ENCODE measurements at regions not wholly inside any gene's neighbourhood (a gene's known extent, or its start where the extent isn't known, plus 50 kb on each side); places are given as distances from the start of the nearest gene placed in this dataset.

DNA sequence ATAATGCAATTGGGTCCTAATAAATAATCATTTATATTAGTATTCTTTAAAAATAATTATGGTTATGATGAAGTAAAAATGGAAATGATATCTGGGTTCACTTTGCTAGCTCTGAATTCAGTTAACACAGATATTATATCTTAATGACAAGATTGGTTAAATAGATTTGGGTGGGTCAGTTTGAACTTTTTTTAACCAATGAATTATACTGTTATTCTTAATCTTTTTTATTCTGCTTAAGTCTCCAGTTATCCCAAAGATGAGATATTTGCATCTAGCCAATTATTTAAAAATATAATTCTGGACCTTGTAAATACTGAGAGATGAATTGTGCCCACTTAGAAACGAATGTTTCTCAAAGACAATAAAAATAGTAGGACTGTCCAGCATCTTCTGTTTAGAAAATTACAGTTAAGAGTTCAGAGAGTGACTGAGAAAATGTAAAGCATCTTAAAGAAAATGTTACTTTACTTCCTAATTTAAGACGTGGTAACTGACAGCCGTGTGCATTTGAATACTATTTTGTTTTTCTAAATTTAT lies 345.2 kb downstream of the USP25 start:
- no peak for DNase-seq

DNA sequence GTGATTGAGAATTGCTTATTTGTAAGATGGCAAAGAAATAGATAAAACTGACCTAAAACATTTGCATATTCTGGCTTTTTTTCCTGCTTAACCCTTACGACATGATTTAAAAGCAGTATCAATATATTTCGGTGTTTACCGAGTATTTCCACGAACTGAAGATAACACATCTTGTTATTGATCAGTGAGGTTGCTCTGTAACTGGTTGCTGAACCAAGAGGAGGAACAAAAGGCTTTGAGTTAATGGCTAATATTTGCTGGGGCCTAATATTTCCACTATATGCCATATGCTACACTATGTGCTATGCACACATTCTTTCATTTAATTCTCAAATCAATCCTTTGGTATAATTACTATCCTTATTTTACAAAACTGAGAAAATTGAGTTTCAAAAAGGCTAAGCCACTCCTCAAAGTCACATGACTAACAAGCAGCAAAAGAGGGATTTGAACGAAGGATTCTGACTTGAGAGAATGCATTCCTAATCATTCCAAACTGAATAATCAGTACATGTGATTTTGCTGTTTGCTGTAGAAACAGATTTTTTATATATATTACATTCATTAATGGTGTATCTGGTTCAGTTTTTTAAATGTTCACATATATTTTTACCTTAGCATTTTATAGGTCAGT lies 346.0 kb downstream of the USP25 start:
- DNase-seq, result no peak

- no peak for DNase-seq
Measured at GRCh38 chr21:16076465-16076864, 346.7 kb downstream of the USP25 start.

DNA sequence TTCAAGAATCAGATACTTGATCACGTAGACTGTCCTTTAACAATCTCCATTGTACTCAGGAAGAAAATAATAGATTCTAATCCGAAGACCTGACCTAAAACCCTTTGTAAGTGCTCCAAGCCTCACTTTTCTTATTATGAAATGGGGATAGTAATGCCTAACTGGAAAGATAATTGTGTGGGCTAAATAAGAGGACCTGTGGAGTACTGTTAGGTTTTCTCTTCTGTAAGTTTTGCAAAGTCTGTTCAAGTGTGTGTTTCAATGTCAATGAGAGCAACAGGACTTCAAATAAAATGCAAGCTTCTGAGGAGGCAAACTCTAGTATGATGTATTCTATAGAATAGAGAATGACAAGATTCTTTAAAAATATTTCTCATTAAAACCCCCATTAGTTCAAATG lies 348.6 kb downstream of the USP25 start:
- no peak for DNase-seq

- no peak for DNase-seq
Measured at GRCh38 chr21:16079830-16080229, 350.0 kb downstream of the USP25 start.

GRCh38 chr21:16081304-16081703 lies 351.5 kb downstream of the USP25 start:
- DNase-seq, result no peak

- DNase-seq, result no peak
Measured at GRCh38 chr21:16082038-16082816, 352.4 kb downstream of the USP25 start.

GRCh38 chr21:16084776-16085364 lies 355.1 kb downstream of the USP25 start:
- no peak for DNase-seq

DNA sequence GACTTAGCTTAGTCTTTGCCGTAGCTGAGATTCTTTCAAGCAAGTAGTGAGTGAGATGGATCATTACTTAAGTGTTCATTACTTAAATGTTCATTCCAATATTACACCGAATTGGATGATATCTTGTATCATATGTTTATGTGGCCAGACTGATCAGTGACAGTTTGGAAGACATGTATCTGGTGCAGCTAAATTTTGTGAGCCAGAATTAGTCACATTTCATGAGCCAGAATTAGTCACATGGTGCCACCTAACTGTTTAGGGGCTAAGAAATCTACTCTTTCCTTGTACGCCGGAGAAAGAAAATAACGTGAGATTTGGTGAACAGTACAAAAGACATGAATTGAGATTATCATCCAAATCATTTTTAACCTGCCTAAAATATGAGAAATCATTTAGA lies 355.6 kb downstream of the USP25 start:
- DNase-seq, result no peak

GRCh38 chr21:16086121-16086520 lies 356.3 kb downstream of the USP25 start:
- no peak for DNase-seq

- no peak for DNase-seq
Measured at GRCh38 chr21:16086936-16087335, 357.2 kb downstream of the USP25 start.

DNA sequence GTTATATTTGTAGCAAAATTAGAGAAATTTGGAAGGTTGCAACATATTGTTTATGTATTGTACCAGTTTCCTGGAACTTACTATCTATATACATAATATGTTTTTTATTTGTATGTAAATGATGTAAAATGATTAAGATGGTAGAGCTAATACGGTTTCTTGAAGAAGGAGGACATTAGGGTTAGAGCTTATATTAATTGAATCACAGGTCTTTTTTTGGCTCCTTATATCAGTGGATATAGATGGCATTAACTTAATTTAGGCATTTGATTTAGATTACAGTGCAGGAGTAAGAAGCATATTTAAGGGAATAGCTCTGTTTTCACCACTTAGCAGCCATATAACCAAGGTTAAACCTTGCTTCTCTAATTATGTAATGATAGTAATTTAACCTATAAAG lies 357.7 kb downstream of the USP25 start:
- no peak for DNase-seq

- no peak for DNase-seq
Measured at GRCh38 chr21:16088056-16088455, 358.3 kb downstream of the USP25 start.

DNA sequence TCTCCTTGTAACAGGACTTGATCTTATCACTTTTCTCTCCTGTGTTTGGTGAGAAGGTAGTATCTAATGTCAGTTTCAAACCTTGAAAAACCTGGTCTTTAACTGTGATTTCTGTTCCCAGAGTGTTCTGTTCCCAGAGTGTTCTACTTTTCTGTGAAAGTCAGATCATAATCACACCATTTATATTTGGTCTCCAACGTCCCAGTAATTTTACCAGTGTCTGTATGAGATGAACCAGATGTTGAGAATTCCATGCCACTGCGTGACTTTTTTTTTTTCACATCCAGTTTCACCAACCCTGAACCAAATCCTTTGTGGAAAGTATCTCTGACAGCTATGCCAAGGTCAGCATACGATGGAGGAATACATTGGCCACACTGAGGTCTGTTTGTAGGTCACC lies 365.2 kb downstream of the USP25 start:
- DNase-seq, result no peak

DNA sequence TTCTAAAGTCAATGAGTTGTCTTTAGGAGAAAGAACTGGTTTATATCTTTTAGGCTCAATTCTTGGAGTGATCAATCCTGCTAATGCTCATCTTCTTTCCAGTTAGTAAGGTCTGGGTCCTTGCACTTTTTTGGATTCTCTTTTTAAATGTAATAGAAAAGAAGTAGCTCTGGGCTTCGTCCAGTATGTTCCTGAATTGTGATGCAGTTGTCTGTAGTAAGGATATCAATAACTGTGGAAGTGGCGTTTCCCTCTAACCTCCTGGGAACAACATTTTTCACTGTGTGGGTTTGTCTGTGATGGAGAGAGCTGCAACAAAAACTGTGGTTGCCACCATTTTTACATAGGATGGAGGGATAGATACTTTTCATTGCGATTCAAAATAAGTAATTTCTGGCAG lies 367.2 kb downstream of the USP25 start:
- DNase-seq, result no peak

DNA sequence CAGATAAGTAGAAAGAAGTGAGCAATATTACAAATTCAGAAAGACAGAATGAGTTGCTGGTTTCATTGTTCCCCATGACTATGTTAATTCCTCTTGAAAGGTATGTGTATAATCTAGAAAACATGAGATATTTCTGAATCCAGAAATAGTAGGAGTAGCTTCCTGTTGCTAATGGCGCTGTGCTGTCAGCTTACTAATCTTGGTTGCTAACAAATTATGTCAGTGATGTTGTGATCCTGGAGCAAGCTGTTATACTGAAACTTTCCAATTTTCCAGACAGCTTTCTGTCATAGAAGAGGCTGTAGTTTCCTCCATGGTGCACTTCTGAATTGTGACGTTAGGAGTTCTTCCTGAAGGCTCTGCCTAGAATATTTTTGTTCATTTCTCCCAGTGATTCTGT lies 372.3 kb downstream of the USP25 start:
- DNase-seq, result no peak

- no peak for DNase-seq
Measured at GRCh38 chr21:16108561-16109075, 378.8 kb downstream of the USP25 start.

DNA sequence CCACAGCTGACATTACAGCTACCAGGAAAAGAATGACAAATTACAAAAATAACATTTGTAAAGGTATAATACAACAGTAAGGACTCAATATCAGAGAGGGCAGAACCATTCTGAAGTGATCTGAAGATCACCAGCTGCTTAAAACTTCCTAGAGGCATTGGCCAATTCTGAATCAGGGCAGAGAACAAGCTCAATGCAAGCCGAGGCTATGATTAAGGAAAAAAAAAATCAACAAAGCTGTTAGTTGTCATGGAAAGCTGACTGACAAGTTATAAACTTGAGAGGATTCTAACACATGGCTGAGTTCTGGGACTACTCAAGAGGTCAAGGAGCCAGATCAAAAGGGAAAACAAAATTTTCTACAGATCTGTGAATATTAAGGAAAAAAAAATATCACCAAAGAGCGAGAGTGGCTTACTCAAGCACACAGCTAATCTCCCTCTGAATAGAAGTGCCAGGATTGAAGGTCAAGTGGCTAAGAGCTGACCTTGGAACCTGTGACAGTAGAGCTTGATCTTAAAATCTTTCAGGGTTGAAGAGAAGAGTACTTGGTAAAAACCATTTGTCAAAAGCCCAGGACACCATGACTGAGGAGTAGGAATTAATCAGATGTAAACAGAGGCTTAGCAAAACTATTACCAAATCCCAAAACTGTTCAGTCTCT lies 383.4 kb downstream of the USP25 start:
- no peak for DNase-seq

DNA sequence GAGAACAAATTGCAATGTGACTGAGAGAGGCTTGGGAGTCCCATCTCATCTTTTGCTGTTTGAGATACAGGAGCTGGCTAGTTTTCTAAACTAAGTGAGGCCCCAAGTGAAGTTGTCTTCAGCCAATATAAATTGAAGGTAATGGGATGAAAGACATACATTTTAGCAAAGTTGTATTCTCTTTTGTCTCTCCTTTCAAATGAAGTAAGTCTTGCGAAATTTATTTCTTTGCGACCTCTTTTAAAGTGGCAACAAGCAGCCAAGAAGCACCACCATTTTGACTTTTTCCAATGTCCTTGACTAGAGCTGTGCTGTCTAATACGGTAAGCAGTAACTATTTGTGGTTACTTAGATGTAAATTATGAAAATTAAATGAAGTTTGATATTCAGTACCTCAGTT lies 385.7 kb downstream of the USP25 start:
- no peak for DNase-seq

DNA sequence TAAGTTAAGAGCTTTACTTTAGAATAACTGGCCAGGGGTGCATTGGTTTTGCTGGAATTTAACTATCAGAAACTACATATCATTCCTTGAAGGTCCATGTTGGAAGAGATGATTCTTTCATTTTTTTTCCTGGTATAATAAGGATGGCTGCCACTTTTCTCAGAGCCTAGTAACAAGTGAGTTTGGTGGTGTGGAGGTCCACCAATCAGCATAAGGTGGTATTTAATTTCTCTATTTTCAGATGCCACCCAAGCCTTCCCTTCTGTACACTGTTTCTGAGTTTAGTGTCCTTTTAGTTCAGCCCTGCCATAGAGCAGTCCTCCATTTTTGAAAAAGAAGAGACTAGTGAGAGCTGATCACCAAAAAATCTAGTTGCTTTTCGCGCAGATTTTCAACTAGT lies 386.3 kb downstream of the USP25 start:
- no peak for DNase-seq

- DNase-seq, result no peak
Measured at GRCh38 chr21:16116798-16117197, 387.0 kb downstream of the USP25 start.

DNA sequence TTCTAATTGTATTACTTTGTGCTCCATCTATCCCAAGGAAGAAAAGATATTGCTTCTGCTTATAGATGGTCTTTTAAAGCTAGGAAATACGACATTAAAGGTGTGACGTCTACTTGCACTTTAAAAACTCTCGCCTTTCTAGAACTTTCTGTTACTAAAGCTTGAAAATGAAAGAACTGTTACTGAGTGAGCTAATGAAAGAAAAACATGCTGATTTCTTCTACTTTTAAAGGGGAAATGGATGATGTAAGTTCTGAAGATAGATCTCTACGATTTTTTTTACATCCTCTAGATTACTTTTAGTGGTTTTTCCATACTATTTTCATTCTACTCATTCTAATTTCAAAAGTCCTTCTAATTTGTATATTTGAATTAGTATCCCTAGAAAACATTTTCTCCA lies 387.5 kb downstream of the USP25 start:
- DNase-seq, result no peak

DNA sequence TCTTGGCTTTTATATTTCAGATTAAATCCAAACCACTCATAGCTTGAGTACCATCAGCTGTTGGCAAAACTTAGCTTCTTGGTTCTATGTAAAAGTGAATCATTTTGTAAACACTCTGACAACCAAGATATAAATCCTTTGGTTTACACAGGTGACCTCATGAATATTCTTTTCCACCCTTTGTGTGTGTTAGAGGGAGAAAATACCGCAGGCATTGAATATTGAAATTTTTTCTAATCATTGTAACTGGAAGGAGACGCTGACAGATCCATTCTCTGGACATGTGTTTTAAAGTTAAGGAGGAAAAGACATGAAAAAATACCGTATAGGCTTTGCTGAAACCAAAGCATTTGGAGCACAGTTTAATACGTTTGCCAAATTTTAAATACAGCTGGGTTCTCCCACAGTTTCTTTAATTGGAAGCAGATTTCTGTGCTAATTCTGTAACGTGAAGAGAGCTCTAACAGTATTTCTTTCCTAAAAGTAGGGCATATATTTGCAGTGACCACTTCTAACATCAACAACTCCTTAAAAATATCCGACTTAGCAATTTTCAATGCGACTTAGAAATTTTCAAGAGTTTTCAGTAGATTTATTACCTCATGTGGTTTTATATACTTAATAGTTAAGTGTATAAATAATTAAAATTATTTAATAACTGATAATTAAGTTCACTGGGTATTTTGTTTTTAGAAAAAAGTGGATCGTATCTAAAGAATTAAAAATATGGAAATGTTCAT lies 388.2 kb downstream of the USP25 start:
- no peak for DNase-seq
